Brain microvascular endothelial cell (primary cell): ENCODE measurements at regions not wholly inside any gene's neighbourhood (a gene's known extent, or its start where the extent isn't known, plus 50 kb on each side); places are given as distances from the start of the nearest gene placed in this dataset.
A peak's percentile ranks its signal among the peaks of the same experiment; 100 is the strongest.
"Not testable (repeated sequence)": the region's sequence is repeated elsewhere in the genome, so short reads cannot be mapped to it uniquely, and the experiment has no call there.

ENCODE experiments used
- DNase-seq: peaks from one replicate; pipeline ENCODE4 v3.0.0-alpha.2; 2020
- H3K27ac ChIP-seq: fragments of 250-450 bp; sonication (Bioruptor Pico); 2 replicates; pipeline ENCODE4 v1.5.1; 2020; ENCODE audit warnings: mild to moderate bottlenecking, moderate library complexity
- H3K27me3 ChIP-seq: fragments of 250-450 bp; sonication (Bioruptor Pico); replicated peaks from 2 replicates; pipeline ENCODE4 v1.5.1; 2020; ENCODE audit warnings: mild to moderate bottlenecking
- H3K36me3 ChIP-seq: fragments of 250-450 bp; sonication (Bioruptor Pico); replicated peaks from 2 replicates; pipeline ENCODE4 v1.5.1; 2020; ENCODE audit warnings: mild to moderate bottlenecking
- H3K4me3 ChIP-seq: 2 replicates; pipeline ENCODE4 v1.5.1; 2011; ENCODE audit warnings: low read depth, mild to moderate bottlenecking, control low read depth, low read length, moderate library complexity
- in situ Hi-C: cut with HindIII; loops from 2 replicates; pipeline ENCODE4 v1.10.0; 2017; ENCODE audit warnings: low sequenced_read_pairs, low pct_ligation_motif_present
- TF ChIP-seq, protein P1 (sequence below): IDR thresholded peaks from 2 replicates; pipeline ENCODE4 v1.5.1; 2011; ENCODE audit warnings: low read depth, mild to moderate bottlenecking, moderate library complexity, low read length, control low read depth, inconsistent platforms; ENCODE audit errors: missing control alignments

DNA sequence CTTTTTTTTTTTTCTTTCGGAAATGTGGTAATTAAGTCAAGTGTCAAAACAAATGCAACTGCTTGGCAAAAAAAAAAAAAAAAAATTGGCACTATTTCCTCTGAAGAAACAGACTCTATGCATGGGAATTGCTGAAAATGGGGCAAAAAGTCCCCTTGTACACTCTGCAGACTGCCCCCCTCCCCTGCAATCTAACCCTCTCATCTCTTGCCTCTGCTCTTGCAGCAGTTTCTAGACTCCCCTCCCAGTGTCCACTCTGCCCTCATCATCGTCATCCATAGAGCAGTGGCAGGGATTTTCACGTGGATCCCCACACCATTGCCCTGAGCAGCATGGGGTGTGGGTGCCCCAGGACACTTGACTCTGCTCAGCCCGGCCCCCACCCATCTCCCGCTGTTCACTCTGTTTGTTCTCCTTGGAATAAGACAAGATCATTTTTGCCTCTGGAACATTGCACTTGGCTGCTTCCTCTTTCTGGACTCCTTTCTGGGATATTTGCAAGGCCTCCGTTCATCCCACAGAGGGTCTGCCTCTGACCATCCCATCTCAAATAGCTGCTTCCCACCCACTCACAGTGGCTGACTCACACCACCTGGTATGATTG lies 213.9 kb downstream of the ACKR3 start:
- Histone ChIP-seq H3K4me3 (no peak overlapping the region), H3K27ac (no peak overlapping the region), H3K36me3 (no peaks in the 10 kb centered on the region), H3K27me3 (no peaks in the 10 kb centered on the region)
- TF ChIP-seq, protein P1, sequence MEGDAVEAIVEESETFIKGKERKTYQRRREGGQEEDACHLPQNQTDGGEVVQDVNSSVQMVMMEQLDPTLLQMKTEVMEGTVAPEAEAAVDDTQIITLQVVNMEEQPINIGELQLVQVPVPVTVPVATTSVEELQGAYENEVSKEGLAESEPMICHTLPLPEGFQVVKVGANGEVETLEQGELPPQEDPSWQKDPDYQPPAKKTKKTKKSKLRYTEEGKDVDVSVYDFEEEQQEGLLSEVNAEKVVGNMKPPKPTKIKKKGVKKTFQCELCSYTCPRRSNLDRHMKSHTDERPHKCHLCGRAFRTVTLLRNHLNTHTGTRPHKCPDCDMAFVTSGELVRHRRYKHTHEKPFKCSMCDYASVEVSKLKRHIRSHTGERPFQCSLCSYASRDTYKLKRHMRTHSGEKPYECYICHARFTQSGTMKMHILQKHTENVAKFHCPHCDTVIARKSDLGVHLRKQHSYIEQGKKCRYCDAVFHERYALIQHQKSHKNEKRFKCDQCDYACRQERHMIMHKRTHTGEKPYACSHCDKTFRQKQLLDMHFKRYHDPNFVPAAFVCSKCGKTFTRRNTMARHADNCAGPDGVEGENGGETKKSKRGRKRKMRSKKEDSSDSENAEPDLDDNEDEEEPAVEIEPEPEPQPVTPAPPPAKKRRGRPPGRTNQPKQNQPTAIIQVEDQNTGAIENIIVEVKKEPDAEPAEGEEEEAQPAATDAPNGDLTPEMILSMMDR = no peak
- in situ Hi-C loops = no loop called here
- no peak for DNase-seq

DNA sequence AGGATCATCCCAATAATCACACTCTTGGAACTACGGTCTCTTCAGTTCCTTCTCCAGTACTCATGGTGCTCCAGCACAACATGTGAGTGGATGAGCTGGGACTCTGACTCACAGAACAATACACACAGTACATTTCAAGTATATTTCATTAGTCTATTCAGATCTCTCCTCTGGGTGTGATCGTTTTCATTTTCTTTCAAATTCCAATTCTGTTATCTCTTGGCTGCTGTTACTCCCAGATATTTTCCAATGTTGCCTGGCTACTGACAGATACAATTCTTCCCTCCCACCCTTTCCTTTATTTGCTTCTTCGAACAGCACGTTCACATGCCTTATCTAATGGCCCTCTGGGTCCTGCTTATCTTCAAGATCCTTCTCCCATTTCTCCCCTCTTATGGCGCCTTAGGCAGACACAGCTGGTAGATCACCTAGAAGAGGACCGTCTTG lies 216.0 kb downstream of the ACKR3 start:
- Histone ChIP-seq H3K27me3 (peaks cover 7% of the 10 kb centered on the region), H3K4me3 (no peak overlapping the region), H3K36me3 (no peaks in the 10 kb centered on the region), H3K27ac (no peak overlapping the region)
- TF ChIP-seq, protein P1 = no peak
- in situ Hi-C loops = no loop called here
- DNase-seq = peak; percentile 20

DNA sequence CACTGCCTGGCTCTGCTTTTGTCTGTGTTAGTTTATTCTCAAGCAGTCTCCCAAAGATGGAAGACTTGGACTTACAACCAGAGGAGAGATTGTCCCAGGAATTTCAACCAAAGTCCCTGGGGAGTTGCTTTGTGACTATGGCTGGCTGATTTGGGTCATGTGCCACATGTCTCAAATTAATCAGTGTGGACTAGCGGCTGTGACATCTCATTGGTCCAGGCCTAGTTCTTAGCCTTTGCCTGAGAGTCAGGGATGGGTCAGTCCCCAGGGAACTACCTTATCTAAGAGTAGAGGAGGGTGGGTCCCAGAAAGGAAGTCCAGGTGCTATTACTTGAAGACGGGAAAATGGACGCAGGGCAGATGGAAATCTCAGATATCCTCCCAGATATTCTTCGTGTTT lies 217.1 kb downstream of the ACKR3 start:
- Histone ChIP-seq H3K27ac (no peak overlapping the region), H3K36me3 (no peaks in the 10 kb centered on the region), H3K4me3 (no peak overlapping the region), H3K27me3 (peaks cover 8% of the 10 kb centered on the region)
- in situ Hi-C loops = no loop called here
- TF ChIP-seq, protein P1 = no peak
- DNase-seq = no peak

DNA sequence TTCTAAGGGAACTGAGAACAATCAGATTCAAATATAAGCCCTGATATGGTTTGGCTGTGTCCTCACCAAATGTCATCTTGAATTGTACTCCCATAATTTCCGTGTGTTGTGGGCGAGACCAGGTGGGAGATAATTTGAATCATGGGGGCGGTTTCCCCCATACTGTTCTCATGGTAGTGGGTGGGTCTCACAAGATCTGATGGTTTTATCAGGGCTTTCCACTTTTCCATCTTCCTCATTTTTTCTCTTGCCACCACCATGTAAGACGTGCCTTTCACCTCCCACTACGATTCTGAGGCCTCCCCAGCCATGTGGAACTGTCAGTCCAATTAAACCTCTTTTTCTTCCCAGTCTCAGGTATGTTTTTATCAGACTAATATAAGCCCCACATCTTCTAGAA lies 217.8 kb downstream of the ACKR3 start:
- H3K4me3 ChIP-seq, in situ Hi-C loops, H3K36me3 ChIP-seq, H3K27ac ChIP-seq, DNase-seq: not testable (repeated sequence)
- peaks cover 11% of the 10 kb centered on the region for H3K27me3 ChIP-seq

DNA sequence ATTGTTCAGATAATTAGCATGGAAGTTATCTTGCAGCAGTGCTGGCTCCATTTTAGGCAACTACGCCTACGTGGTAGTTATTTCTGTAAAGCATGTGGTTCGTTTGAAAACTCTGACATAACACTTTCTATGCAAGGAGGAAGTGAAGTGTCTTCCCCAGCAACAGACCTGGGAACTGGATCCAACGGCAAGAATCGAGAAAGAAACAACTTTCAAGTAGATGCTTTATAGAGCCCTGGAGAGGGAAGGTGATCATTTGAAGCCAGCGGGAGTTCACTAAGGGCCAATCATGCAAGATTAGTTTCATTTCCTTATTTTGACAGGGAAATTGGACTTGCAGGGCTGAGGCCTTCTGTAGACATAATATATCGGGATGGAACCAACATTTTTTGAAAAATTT lies 218.3 kb downstream of the ACKR3 start:
- Histone ChIP-seq H3K27ac (no peak overlapping the region), H3K36me3 (no peaks in the 10 kb centered on the region), H3K27me3 (peaks cover 13% of the 10 kb centered on the region), H3K4me3 (no peak overlapping the region)
- in situ Hi-C loops = no loop called here
- no peak for DNase-seq
- TF ChIP-seq, protein P1 = no peak

GRCh38 chr2:236790963-236791362 lies 221.3 kb downstream of the ACKR3 start:
- H3K36me3 ChIP-seq = no peaks in the 10 kb centered on the region
- no peak overlapping the region for H3K27ac ChIP-seq
- no peak for DNase-seq
- TF ChIP-seq, protein P1 = no peak
- no peak overlapping the region for H3K4me3 ChIP-seq
- in situ Hi-C loops = no loop called here
- H3K27me3 ChIP-seq = peaks cover 21% of the 10 kb centered on the region
